ENCODE measurements at regions not wholly inside any gene's neighbourhood (a gene's known extent, or its start where the extent isn't known, plus 50 kb on each side); places are given as distances from the start of the nearest gene placed in this dataset.

DNA sequence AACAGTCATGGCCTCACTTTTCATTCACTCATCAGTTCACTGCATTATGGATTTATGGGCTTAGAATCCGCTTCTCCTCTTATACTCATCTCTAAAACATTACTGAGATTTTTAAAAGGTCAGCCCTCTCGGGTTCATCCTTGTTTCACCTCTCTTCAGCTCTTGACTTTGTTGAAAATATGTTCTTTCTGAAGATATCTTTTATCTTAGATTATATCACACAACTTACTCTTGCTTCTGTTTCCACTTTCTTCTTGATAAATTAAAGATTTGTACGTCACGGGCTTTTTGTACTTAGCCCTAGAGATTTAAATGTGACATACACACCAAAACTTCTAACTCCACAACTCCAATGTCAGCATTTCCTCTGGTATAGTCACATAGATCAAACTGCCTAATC lies 342.5 kb upstream of the TMEM229A start:
- no peak overlapping the region for H3K4me3 Mint-ChIP-seq
- TF ChIP-seq, protein P1, sequence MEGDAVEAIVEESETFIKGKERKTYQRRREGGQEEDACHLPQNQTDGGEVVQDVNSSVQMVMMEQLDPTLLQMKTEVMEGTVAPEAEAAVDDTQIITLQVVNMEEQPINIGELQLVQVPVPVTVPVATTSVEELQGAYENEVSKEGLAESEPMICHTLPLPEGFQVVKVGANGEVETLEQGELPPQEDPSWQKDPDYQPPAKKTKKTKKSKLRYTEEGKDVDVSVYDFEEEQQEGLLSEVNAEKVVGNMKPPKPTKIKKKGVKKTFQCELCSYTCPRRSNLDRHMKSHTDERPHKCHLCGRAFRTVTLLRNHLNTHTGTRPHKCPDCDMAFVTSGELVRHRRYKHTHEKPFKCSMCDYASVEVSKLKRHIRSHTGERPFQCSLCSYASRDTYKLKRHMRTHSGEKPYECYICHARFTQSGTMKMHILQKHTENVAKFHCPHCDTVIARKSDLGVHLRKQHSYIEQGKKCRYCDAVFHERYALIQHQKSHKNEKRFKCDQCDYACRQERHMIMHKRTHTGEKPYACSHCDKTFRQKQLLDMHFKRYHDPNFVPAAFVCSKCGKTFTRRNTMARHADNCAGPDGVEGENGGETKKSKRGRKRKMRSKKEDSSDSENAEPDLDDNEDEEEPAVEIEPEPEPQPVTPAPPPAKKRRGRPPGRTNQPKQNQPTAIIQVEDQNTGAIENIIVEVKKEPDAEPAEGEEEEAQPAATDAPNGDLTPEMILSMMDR (conservative IDR thresholded peaks at IDR 0.05) = no peak
- no peaks in the 10 kb centered on the region for H3K4me1 Mint-ChIP-seq (ENCODE audit: unreplicated experiment)
- H3K36me3 Mint-ChIP-seq = no peaks in the 10 kb centered on the region
- H3K9me3 Mint-ChIP-seq = no peaks in the 10 kb centered on the region
- no peak overlapping the region for H3K27ac Mint-ChIP-seq
- H3K27me3 Mint-ChIP-seq = no peaks in the 10 kb centered on the region
- no peak for DNase-seq (ENCODE audit: extremely low spot score, unreplicated experiment)

DNA sequence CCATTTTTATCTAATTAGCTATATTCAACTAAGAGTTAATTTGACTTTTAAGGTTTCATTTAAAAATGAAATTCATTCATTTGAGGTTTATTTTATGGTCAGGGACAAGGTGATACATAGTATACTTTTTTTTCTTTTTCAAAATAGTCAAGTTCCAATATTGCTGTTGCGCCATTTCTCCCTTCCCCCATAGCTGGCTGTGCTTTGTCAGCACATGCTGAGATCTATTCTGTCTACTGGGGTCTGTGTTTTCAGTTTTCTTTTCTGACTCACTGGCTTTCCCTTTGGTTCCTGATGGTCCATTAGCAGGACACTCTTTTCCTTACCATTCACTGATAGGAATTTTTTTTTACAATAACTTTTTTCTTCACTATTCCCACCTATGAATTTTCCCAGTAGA lies 336.4 kb upstream of the TMEM229A start:
- H3K4me3 Mint-ChIP-seq = no peak overlapping the region
- no peak for DNase-seq (ENCODE audit: extremely low spot score, unreplicated experiment)
- peaks cover 8% of the 10 kb centered on the region for H3K9me3 Mint-ChIP-seq
- peaks cover 7% of the 10 kb centered on the region for H3K4me1 Mint-ChIP-seq (ENCODE audit: unreplicated experiment)
- TF ChIP-seq, protein P1 (conservative IDR thresholded peaks at IDR 0.05) = no peak
- no peaks in the 10 kb centered on the region for H3K27me3 Mint-ChIP-seq
- no peaks in the 10 kb centered on the region for H3K36me3 Mint-ChIP-seq
- H3K27ac Mint-ChIP-seq = no peak overlapping the region

DNA sequence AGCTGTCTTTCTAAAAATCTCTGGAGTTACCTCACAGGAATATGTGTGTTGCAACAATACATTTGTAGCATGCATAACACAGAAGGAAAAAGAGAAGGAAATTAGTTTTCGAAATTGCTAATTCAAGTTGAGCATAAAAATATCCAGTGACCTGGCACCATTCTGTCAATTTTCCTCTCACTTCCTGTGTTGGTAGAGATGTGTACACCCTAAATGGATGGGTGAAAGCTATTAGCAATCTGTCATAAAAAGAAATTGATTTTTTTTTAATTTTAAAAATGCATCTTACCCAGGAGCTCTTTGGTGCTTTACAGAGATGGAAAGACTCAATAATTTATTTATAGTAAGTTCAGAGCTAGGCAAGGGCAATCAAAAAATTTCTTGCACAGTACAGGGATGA lies 333.3 kb upstream of the TMEM229A start:
- Mint-ChIP-seq H3K27me3 (no peaks in the 10 kb centered on the region), H3K4me3 (no peak overlapping the region), H3K9me3 (peaks cover 8% of the 10 kb centered on the region), H3K4me1 (ENCODE audit: unreplicated experiment) (peaks cover 7% of the 10 kb centered on the region), H3K27ac (no peak overlapping the region), H3K36me3 (no peaks in the 10 kb centered on the region)
- TF ChIP-seq, protein P1 (conservative IDR thresholded peaks at IDR 0.05) = no peak
- no peak for DNase-seq (ENCODE audit: extremely low spot score, unreplicated experiment)

DNA sequence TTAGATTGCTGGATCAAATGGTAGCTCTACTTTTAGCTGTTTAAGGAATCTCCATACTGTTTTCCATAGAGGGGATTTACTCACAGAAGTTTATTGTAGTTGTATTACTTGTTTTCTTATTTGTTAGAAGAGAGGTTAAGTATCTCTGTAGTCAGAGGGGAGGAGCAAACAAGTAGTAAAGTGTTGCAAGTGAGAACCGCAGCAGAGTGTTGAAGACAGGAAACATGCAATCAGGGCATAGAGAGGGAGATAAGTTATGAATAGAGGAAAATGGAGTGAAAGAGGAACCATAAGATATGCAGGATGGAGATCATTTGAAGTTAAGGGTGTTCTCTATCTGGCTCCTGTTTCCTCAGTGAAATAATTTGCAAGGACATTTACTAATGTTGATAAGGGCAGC lies 331.4 kb upstream of the TMEM229A start:
- H3K27me3 Mint-ChIP-seq = no peaks in the 10 kb centered on the region
- H3K4me3 Mint-ChIP-seq = no peak overlapping the region
- H3K4me1 Mint-ChIP-seq (ENCODE audit: unreplicated experiment) = peaks cover 2% of the 10 kb centered on the region
- no peak overlapping the region for H3K27ac Mint-ChIP-seq
- H3K9me3 Mint-ChIP-seq = peaks cover 8% of the 10 kb centered on the region
- TF ChIP-seq, protein P1 (conservative IDR thresholded peaks at IDR 0.05) = no peak
- no peak for DNase-seq (ENCODE audit: extremely low spot score, unreplicated experiment)
- H3K36me3 Mint-ChIP-seq = no peaks in the 10 kb centered on the region

DNA sequence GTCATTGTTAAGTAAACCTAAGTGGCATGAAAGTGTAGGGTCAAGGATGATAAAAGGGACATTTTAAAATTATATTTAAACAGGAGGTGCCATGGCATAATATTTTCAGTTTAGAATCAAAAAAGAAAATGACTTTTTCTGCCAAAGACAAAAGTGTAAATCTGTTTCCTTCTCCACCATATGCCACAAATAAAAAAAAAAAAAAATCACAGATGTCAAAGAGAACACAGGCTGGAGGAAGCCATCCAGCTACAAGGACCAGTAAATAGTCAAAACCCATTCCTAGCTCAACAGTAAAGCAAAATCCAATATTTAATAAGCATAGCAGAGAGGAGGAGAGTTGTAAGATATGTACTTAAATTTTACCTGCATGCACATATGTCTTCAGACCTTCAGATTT lies 321.3 kb upstream of the TMEM229A start:
- no peak for DNase-seq (ENCODE audit: extremely low spot score, unreplicated experiment)
- Mint-ChIP-seq H3K36me3 (no peaks in the 10 kb centered on the region), H3K27me3 (no peaks in the 10 kb centered on the region), H3K4me3 (no peak overlapping the region), H3K4me1 (ENCODE audit: unreplicated experiment) (no peaks in the 10 kb centered on the region), H3K27ac (no peak overlapping the region), H3K9me3 (no peaks in the 10 kb centered on the region)
- TF ChIP-seq, protein P1 (conservative IDR thresholded peaks at IDR 0.05) = no peak

DNA sequence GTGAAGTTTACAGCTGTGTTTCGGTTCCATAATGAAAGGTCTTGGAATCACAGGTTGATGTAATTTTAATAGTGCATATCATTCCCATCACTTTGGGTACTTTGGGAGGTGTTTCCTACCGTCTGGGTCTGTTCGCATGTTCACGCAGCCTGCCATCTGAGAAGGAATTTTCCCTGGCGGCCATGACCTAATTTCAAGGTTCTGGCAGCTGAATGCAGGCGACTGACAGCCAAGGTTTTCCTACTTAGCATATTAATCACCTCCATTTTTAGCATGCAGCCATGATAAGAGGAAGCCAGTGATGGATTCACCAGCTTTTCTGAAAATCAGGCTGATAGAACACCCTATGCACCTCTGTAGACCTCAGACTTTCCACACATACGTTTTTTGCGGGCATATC lies 319.1 kb upstream of the TMEM229A start:
- no peaks in the 10 kb centered on the region for H3K27me3 Mint-ChIP-seq
- H3K4me3 Mint-ChIP-seq = no peak overlapping the region
- TF ChIP-seq, protein P1 (conservative IDR thresholded peaks at IDR 0.05) = no peak
- DNase-seq (ENCODE audit: extremely low spot score, unreplicated experiment) = no peak
- no peaks in the 10 kb centered on the region for H3K9me3 Mint-ChIP-seq
- no peaks in the 10 kb centered on the region for H3K4me1 Mint-ChIP-seq (ENCODE audit: unreplicated experiment)
- no peak overlapping the region for H3K27ac Mint-ChIP-seq
- no peaks in the 10 kb centered on the region for H3K36me3 Mint-ChIP-seq
